ENCODE measurements at regions not wholly inside any gene's neighbourhood (a gene's known extent, or its start where the extent isn't known, plus 50 kb on each side); places are given as distances from the start of the nearest gene placed in this dataset.
A peak's percentile ranks its signal among the peaks of the same experiment; 100 is the strongest.

- H3K27ac ChIP-seq: no peak overlapping the region
- no peak for TF ChIP-seq ZFX (IDR thresholded peaks at IDR 0.05)
- TF ChIP-seq CTCF (conservative IDR thresholded peaks at IDR 0.05): no peak
Measured at GRCh38 chr20:23253524-23253923, 97.1 kb upstream of the NXT1 start.

- no peak for TF ChIP-seq ZFX (IDR thresholded peaks at IDR 0.05)
- TF ChIP-seq CTCF (conservative IDR thresholded peaks at IDR 0.05): no peak
- H3K27ac ChIP-seq: no peak overlapping the region
Measured at GRCh38 chr20:23251779-23252178, 98.8 kb upstream of the NXT1 start.

- H3K27ac ChIP-seq: no peak overlapping the region
- TF ChIP-seq CTCF (conservative IDR thresholded peaks at IDR 0.05) (no peak), ZFX (IDR thresholded peaks at IDR 0.05) (no peak)
Measured at GRCh38 chr20:23249541-23249940, 101.0 kb upstream of the NXT1 start.

- no peak for TF ChIP-seq CTCF (conservative IDR thresholded peaks at IDR 0.05)
- TF ChIP-seq ZFX (IDR thresholded peaks at IDR 0.05): no peak
- H3K27ac ChIP-seq: no peak overlapping the region
Measured at GRCh38 chr20:23248461-23248882, 102.1 kb upstream of the NXT1 start.

- no peak overlapping the region for H3K27ac ChIP-seq
- TF ChIP-seq CTCF (conservative IDR thresholded peaks at IDR 0.05): no peak
- TF ChIP-seq ZFX (IDR thresholded peaks at IDR 0.05): no peak
Measured at GRCh38 chr20:23246717-23247664, 103.6 kb upstream of the NXT1 start.

- no peak for TF ChIP-seq ZFX (IDR thresholded peaks at IDR 0.05)
- TF ChIP-seq CTCF (conservative IDR thresholded peaks at IDR 0.05): peak; percentile 71
- no peak overlapping the region for H3K27ac ChIP-seq
Measured at GRCh38 chr20:23245553-23246181, 104.9 kb upstream of the NXT1 start.

- no peak for TF ChIP-seq ZFX (IDR thresholded peaks at IDR 0.05)
- no peak for TF ChIP-seq CTCF (conservative IDR thresholded peaks at IDR 0.05)
- no peak overlapping the region for H3K27ac ChIP-seq
Measured at GRCh38 chr20:23244916-23245552, 105.6 kb upstream of the NXT1 start.
